ENCODE measurements at regions not wholly inside any gene's neighbourhood (a gene's known extent, or its start where the extent isn't known, plus 50 kb on each side); places are given as distances from the start of the nearest gene placed in this dataset.

GRCh38 chr10:9416331-9416730 is 1361.8 kb downstream of the GATA3 start:
- no peak for DNase-seq (ENCODE audit: low read depth)
- TF ChIP-seq CTCF (conservative IDR thresholded peaks at IDR 0.05; ENCODE audit: low read length): no peak
- no peak overlapping the region for H3K4me3 ChIP-seq (ENCODE audit: low read length)

- TF ChIP-seq CTCF (conservative IDR thresholded peaks at IDR 0.05; ENCODE audit: low read length): no peak
- no peak overlapping the region for H3K4me3 ChIP-seq (ENCODE audit: low read length)
- no peak for DNase-seq (ENCODE audit: low read depth)
Measured at GRCh38 chr10:9419757-9420156, 1365.3 kb downstream of the GATA3 start.

- DNase-seq (ENCODE audit: low read depth): no peak
- H3K4me3 ChIP-seq (ENCODE audit: low read length): no peak overlapping the region
- TF ChIP-seq CTCF (conservative IDR thresholded peaks at IDR 0.05; ENCODE audit: low read length): no peak
Measured at GRCh38 chr10:9427209-9427608, 1372.7 kb downstream of the GATA3 start.

GRCh38 chr10:9437131-9437530 is 1382.6 kb downstream of the GATA3 start:
- no peak for DNase-seq (ENCODE audit: low read depth)
- no peak for TF ChIP-seq CTCF (conservative IDR thresholded peaks at IDR 0.05; ENCODE audit: low read length)
- no peak overlapping the region for H3K4me3 ChIP-seq (ENCODE audit: low read length)

- H3K4me3 ChIP-seq (ENCODE audit: low read length): no peak overlapping the region
- DNase-seq (ENCODE audit: low read depth): no peak
- TF ChIP-seq CTCF (conservative IDR thresholded peaks at IDR 0.05; ENCODE audit: low read length): no peak
Measured at GRCh38 chr10:9443758-9444157, 1389.3 kb downstream of the GATA3 start.

GRCh38 chr10:9449530-9449929 is 1395.0 kb downstream of the GATA3 start:
- DNase-seq (ENCODE audit: low read depth): no peak
- no peak for TF ChIP-seq CTCF (conservative IDR thresholded peaks at IDR 0.05; ENCODE audit: low read length)
- no peak overlapping the region for H3K4me3 ChIP-seq (ENCODE audit: low read length)

- TF ChIP-seq CTCF (conservative IDR thresholded peaks at IDR 0.05; ENCODE audit: low read length): no peak
- no peak for DNase-seq (ENCODE audit: low read depth)
- no peak overlapping the region for H3K4me3 ChIP-seq (ENCODE audit: low read length)
Measured at GRCh38 chr10:9450801-9451200, 1396.3 kb downstream of the GATA3 start.

Measured in AG10803 (cell line).